ENCODE measurements at regions not wholly inside any gene's neighbourhood (a gene's known extent, or its start where the extent isn't known, plus 50 kb on each side); places are given as distances from the start of the nearest gene placed in this dataset.

DNA sequence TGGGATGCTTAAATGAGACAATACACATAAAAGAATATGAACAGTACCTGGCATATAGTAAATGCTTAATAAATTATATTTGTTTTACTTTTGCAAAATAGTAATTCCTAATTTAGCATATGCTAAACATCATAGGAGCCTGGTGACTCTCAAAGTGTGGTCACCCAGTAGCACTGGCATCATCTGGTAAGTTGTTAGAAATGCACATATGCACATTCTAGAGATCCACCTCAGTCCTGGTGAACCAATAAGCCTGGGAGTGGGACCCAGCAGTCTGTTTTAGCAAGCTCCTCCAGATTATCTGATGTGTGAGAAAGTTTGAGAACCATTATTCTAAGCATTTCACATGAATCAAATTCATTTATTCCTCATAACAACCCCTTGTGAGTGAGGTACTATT lies 830.4 kb downstream of the RPA4 start:
- Mint-ChIP-seq H3K36me3 (ENCODE audit: low read depth) (no peaks in the 10 kb centered on the region), H3K4me1 (ENCODE audit: low read depth) (no peaks in the 10 kb centered on the region), H3K27me3 (ENCODE audit: low read depth) (no peaks in the 10 kb centered on the region), H3K4me3 (no peak overlapping the region), H3K9me3 (no peaks in the 10 kb centered on the region), H3K27ac (no peak overlapping the region)
- CTCF ChIA-PET: no interaction called here
- intact Hi-C loops (cut with micrococcal nuclease): no loop called here
- no peak for DNase-seq

DNA sequence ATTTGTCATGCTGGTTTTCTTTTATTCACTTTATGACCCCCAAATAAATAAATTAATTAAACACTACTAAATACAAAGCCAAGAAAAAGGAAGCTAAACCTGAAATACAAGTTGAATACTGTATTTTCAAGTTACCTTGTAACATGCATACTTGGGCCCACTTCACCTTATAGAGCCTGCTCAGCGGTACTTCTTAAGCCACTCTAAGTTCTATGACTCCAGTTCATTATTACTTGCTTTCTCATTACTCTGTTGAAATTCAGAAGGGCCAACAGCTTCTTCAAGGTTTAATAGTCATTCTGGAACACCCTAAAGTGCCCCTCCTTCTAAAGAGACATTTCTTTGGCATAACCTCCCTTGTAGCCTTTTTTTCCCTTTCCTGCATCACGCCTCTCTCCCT lies 844.5 kb downstream of the RPA4 start:
- CTCF ChIA-PET: no interaction called here
- no peaks in the 10 kb centered on the region for H3K4me1 Mint-ChIP-seq (ENCODE audit: low read depth)
- no peaks in the 10 kb centered on the region for H3K36me3 Mint-ChIP-seq (ENCODE audit: low read depth)
- peaks cover 3% of the 10 kb centered on the region for H3K27me3 Mint-ChIP-seq (ENCODE audit: low read depth)
- H3K27ac Mint-ChIP-seq: no peak overlapping the region
- H3K4me3 Mint-ChIP-seq: no peak overlapping the region
- intact Hi-C loops (cut with micrococcal nuclease): no loop called here
- peaks cover 1% of the 10 kb centered on the region for H3K9me3 Mint-ChIP-seq
- DNase-seq: no peak

DNA sequence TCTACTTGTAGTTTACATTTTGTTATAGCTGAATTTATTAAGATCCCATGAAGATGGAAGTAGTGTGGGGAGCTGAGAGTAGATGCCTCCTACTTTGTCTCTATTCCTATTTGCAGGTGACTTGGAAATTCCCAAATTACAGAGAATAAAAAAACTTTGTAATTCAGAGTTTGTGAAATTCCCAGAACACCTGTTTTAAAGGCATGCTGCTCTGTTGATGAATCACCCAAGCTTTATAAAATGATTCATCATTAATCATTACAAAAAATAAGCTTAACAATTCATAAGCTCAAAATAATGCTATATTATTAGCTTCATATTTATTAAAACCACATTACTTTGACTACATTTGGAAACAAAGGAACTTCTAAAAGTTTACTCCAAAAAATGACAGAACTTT lies 856.3 kb downstream of the RPA4 start:
- CTCF ChIA-PET: no interaction called here
- Mint-ChIP-seq H3K36me3 (ENCODE audit: low read depth) (no peaks in the 10 kb centered on the region), H3K27ac (no peak overlapping the region), H3K27me3 (ENCODE audit: low read depth) (no peaks in the 10 kb centered on the region), H3K9me3 (no peaks in the 10 kb centered on the region), H3K4me1 (ENCODE audit: low read depth) (no peaks in the 10 kb centered on the region), H3K4me3 (no peak overlapping the region)
- intact Hi-C loops (cut with micrococcal nuclease): no loop called here
- DNase-seq: no peak

DNA sequence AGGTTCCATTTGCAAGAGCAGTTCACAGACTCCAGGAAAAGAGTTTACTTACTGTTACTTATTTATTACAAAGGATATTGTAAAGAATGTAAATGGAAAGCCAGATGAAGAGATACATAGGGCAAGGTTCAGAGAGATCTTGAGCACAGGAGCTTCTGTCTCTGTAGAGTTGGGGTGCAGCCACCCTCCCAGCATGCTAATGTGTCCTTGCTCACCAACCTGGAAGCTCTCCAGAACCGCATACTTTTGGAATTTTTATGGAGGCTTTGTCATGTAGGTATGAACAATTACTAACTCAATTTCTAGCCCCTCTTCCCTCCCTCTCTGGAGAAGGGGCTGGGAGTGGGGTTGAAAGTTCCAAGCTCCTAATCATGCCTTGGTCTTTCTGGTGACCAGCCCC lies 857.2 kb downstream of the RPA4 start:
- Mint-ChIP-seq H3K9me3 (no peaks in the 10 kb centered on the region), H3K4me1 (ENCODE audit: low read depth) (no peaks in the 10 kb centered on the region), H3K27me3 (ENCODE audit: low read depth) (no peaks in the 10 kb centered on the region), H3K36me3 (ENCODE audit: low read depth) (no peaks in the 10 kb centered on the region), H3K27ac (no peak overlapping the region), H3K4me3 (no peak overlapping the region)
- no peak for DNase-seq
- intact Hi-C loops (cut with micrococcal nuclease): no loop called here
- CTCF ChIA-PET: no interaction called here

DNA sequence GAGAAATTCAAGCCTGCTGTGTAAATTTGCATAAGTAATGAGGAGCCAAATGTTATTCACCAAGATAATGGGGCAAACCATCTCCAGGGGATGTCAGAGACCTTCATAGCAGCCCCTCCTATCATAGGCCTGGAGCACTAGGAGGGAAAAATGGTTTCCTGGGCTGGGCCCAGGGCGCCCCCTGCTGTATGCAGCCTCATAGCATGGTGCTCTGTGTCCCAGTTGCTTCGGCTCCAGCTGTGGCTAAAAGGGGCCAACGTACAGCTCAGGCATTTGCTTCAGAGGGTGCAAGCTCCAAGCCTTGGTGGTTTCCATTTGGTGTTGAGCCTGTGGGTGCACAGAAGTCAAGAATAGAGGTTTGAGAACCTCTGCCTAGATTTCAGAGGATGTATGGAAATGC lies 859.3 kb downstream of the RPA4 start:
- no peaks in the 10 kb centered on the region for H3K36me3 Mint-ChIP-seq (ENCODE audit: low read depth)

DNA sequence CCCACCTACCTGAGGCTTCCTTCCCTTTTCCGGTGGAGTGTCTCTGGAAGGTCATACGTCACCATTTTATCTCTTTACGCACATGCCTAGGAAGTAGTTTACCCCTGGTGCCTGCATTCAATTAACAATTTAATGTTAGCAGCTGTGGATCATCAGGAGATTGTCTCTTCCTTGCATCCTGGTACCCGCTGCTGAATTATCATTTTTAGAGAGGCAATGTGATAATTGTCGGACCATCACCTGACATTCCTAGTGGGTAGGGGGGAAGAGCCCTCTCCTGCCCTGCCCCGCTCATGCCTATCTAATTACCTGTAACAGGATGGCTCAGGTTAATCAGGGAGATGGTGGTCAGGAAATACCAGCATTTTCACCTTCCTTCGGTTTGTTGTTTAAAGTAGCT lies 863.6 kb downstream of the RPA4 start:
- H3K4me3 Mint-ChIP-seq: no peak overlapping the region
- intact Hi-C loops (cut with micrococcal nuclease): no loop called here
- H3K36me3 Mint-ChIP-seq (ENCODE audit: low read depth): no peaks in the 10 kb centered on the region
- no peaks in the 10 kb centered on the region for H3K4me1 Mint-ChIP-seq (ENCODE audit: low read depth)
- CTCF ChIA-PET: no interaction called here
- no peak overlapping the region for H3K27ac Mint-ChIP-seq
- no peaks in the 10 kb centered on the region for H3K27me3 Mint-ChIP-seq (ENCODE audit: low read depth)
- no peak for DNase-seq
- H3K9me3 Mint-ChIP-seq: no peaks in the 10 kb centered on the region

More for the DNA sequence above, 859.3 kb downstream of the RPA4 start:
- CTCF ChIA-PET: no interaction called here
- H3K27me3 Mint-ChIP-seq (ENCODE audit: low read depth): no peaks in the 10 kb centered on the region
- intact Hi-C loops (cut with micrococcal nuclease): no loop called here
- DNase-seq: peak; percentile 30
- H3K4me1 Mint-ChIP-seq (ENCODE audit: low read depth): no peaks in the 10 kb centered on the region
- no peak overlapping the region for H3K27ac Mint-ChIP-seq
- no peaks in the 10 kb centered on the region for H3K9me3 Mint-ChIP-seq
- no peak overlapping the region for H3K4me3 Mint-ChIP-seq

DNA sequence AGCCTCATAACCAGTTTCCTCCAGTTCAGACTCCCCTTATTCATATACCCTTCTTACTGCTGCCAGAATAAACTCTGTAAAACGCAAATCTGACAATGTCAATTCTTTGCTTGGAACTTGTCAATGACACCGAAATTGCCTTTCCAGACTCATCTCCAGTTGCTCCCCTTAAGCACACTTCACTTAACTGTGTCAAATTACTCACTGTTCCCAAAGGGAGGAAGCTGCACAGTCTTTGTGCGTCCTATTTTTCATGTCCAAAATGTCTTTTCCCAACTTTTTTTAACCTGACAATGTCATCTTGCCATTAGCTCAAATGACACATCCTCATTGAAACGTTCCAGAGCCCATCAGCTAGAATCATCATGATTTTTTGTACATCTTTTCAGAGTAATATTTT lies 867.3 kb downstream of the RPA4 start:
- H3K4me1 Mint-ChIP-seq (ENCODE audit: low read depth): no peaks in the 10 kb centered on the region
- no peaks in the 10 kb centered on the region for H3K36me3 Mint-ChIP-seq (ENCODE audit: low read depth)
- no peak for DNase-seq
- no peaks in the 10 kb centered on the region for H3K9me3 Mint-ChIP-seq
- CTCF ChIA-PET: no interaction called here
- no peak overlapping the region for H3K4me3 Mint-ChIP-seq
- intact Hi-C loops (cut with micrococcal nuclease): no loop called here
- no peak overlapping the region for H3K27ac Mint-ChIP-seq
- no peaks in the 10 kb centered on the region for H3K27me3 Mint-ChIP-seq (ENCODE audit: low read depth)

DNA sequence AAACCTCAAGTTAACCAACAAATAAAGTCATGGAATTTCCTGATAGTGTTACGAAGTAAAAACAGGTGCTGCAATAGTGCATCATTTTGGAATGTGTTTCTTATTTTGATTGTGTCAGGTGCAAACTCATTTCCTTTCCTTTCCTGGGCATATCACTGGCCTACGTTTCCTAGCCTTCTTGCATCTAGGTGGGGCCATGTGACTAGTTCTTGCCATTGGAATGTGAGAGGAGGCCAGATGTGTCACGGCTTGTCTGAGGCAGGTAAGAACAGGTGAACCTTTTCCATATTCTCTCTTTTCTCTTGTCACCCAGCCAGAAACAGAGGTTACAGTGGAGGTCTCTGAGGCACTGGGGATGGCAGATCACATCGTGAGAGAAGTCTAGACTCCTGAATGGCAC lies 868.0 kb downstream of the RPA4 start:
- CTCF ChIA-PET: no interaction called here
- Mint-ChIP-seq H3K4me3 (no peak overlapping the region), H3K36me3 (ENCODE audit: low read depth) (no peaks in the 10 kb centered on the region), H3K4me1 (ENCODE audit: low read depth) (no peaks in the 10 kb centered on the region), H3K27me3 (ENCODE audit: low read depth) (no peaks in the 10 kb centered on the region), H3K27ac (no peak overlapping the region), H3K9me3 (no peaks in the 10 kb centered on the region)
- no peak for DNase-seq
- intact Hi-C loops (cut with micrococcal nuclease): no loop called here

DNA sequence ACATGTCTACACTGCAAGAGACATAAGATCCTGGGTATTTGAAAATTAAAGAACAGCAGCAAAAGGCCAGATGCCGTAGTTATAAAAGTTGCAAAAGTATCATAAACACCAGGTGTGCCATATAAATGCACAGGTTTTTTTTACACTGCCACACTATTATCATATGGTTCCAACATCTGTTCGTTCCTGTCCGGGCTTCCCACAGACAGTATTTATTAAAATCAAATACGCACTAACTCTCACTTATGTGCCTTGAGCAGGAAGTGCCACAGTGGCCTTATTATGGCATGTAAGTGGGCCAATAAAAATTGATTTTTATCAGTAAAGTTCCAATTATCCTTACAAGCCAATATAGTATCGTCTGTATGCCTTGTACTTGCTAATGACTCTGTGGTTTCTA lies 873.2 kb downstream of the RPA4 start:
- no peaks in the 10 kb centered on the region for H3K9me3 Mint-ChIP-seq
- H3K4me3 Mint-ChIP-seq: no peak overlapping the region
- DNase-seq: no peak
- no peaks in the 10 kb centered on the region for H3K36me3 Mint-ChIP-seq (ENCODE audit: low read depth)
- intact Hi-C loops (cut with micrococcal nuclease): no loop called here
- no peaks in the 10 kb centered on the region for H3K4me1 Mint-ChIP-seq (ENCODE audit: low read depth)
- CTCF ChIA-PET: no interaction called here
- no peak overlapping the region for H3K27ac Mint-ChIP-seq
- H3K27me3 Mint-ChIP-seq (ENCODE audit: low read depth): no peaks in the 10 kb centered on the region

DNA sequence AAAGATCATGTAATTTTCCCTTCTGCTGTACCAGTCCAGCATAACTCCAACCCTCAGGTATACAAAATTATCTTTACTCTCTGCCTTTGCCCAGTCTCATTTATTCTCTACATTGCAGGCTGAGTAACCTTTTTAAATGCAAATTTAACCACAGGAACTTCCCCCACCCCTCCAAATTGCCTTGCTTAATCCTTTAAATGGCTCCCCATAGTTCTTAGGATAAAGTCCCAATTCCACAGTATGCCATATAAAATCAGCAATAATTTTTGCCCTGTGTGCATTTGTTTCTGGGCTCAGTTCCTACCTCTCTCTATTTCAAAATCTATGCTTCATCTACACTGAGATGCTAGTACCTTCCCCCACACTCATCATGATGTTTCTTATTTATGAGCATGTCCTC lies 879.7 kb downstream of the RPA4 start:
- no peak overlapping the region for H3K27ac Mint-ChIP-seq
- CTCF ChIA-PET: no interaction called here
- intact Hi-C loops (cut with micrococcal nuclease): no loop called here
- DNase-seq: no peak
- no peak overlapping the region for H3K4me3 Mint-ChIP-seq
- no peaks in the 10 kb centered on the region for H3K9me3 Mint-ChIP-seq
- H3K27me3 Mint-ChIP-seq (ENCODE audit: low read depth): no peaks in the 10 kb centered on the region
- no peaks in the 10 kb centered on the region for H3K36me3 Mint-ChIP-seq (ENCODE audit: low read depth)
- H3K4me1 Mint-ChIP-seq (ENCODE audit: low read depth): no peaks in the 10 kb centered on the region

DNA sequence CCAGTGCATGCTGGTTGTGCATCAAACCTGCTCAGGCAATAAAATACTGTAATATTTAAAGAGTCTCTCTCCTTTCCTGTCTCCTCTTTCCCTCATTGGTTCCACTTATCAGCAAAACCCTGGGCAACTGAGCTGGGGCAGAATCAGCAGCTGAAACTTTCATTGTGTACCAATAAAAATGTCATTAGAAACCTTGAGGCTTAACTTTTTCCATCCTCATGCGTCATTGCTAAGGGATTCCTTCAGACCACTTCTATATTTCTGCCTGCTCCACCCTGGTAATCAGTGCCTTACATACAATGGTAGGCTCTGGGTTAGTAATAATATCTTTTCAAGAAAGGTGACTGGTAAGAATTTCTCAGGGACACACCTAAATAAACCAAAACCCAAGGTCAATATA lies 880.3 kb downstream of the RPA4 start:
- intact Hi-C loops (cut with micrococcal nuclease): no loop called here
- Mint-ChIP-seq H3K36me3 (ENCODE audit: low read depth) (no peaks in the 10 kb centered on the region), H3K4me1 (ENCODE audit: low read depth) (no peaks in the 10 kb centered on the region), H3K9me3 (no peaks in the 10 kb centered on the region), H3K27ac (no peak overlapping the region), H3K4me3 (no peak overlapping the region), H3K27me3 (ENCODE audit: low read depth) (no peaks in the 10 kb centered on the region)
- CTCF ChIA-PET: no interaction called here
- DNase-seq: no peak

DNA sequence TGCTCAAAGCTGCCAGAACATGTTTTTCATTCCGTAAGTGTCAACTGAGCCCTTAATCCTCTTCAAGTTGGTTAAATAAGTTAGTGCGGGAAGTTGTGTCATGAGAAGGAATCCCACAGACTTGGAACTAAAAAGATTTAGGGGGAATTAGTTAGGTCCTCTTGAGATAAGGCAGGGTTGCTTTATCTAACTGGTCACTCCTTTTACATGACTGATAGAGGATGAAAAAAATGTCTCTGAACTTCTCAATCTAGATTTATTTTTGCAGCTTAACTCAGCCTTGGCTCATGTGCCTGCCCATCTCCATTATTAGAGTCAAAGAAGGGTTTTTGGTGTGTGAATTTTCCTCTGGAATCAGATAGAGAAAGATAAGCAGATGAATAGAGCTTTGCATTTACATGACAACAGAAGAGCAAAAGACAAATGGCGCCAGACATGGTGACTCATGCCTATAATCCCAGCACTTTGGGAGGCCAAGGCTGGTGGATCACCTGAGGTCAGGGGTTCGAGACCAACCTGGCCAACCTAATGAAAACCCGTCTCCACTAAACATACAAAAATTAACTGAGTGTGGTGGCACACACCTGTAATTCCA lies 882.9 kb downstream of the RPA4 start:
- H3K27me3 Mint-ChIP-seq (ENCODE audit: low read depth): no peaks in the 10 kb centered on the region
- intact Hi-C loops (cut with micrococcal nuclease): no loop called here
- no peaks in the 10 kb centered on the region for H3K36me3 Mint-ChIP-seq (ENCODE audit: low read depth)
- H3K9me3 Mint-ChIP-seq: no peaks in the 10 kb centered on the region
- no peak for DNase-seq
- CTCF ChIA-PET: no interaction called here
- H3K27ac Mint-ChIP-seq: no peak overlapping the region
- no peak overlapping the region for H3K4me3 Mint-ChIP-seq
- no peaks in the 10 kb centered on the region for H3K4me1 Mint-ChIP-seq (ENCODE audit: low read depth)

DNA sequence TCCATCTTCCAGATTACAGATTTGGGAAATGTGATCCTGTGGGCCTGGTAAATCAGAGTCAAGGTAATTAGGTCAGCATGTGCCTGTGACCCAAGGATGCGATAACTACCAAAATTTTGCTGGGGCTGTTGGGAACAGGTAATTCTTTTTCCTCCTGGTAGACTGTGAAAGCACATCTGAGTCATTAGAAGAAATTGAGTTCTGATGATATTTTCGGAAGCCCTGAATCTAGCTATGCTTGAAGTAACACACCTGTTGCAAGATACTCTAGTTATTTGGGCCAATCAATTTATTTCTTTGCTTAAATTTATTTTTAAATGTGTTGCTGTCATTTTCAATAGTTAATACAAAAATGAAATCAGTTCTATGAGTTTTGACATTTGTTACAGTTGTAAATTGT lies 903.6 kb downstream of the RPA4 start:
- H3K9me3 Mint-ChIP-seq: peaks cover 5% of the 10 kb centered on the region
- H3K27me3 Mint-ChIP-seq (ENCODE audit: low read depth): peaks cover 2% of the 10 kb centered on the region
- DNase-seq: no peak
- H3K27ac Mint-ChIP-seq: no peak overlapping the region
- CTCF ChIA-PET: no interaction called here
- H3K4me3 Mint-ChIP-seq: no peak overlapping the region
- H3K36me3 Mint-ChIP-seq (ENCODE audit: low read depth): no peaks in the 10 kb centered on the region
- intact Hi-C loops (cut with micrococcal nuclease): no loop called here
- no peaks in the 10 kb centered on the region for H3K4me1 Mint-ChIP-seq (ENCODE audit: low read depth)

DNA sequence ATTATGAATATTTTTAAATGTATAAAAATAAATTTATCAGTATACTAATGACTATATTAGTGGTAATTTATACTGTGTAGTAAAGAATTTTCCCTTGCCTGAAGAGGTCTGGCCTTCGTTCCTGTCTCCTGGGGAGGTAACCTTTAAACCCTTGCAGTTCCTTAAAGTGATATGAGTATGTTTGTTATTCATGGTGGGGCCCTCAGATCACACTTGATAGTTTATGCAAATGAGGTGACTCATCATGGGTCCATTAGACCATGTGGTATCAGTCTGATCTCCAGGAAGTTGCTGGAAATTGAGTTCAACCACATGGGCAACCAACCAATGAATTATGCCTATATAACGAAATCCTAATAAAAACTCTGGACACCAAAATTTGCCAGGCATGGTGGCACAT lies 904.1 kb downstream of the RPA4 start:
- Mint-ChIP-seq H3K36me3 (ENCODE audit: low read depth) (no peaks in the 10 kb centered on the region), H3K9me3 (peaks cover 5% of the 10 kb centered on the region), H3K4me3 (no peak overlapping the region), H3K4me1 (ENCODE audit: low read depth) (no peaks in the 10 kb centered on the region), H3K27ac (no peak overlapping the region), H3K27me3 (ENCODE audit: low read depth) (peaks cover 2% of the 10 kb centered on the region)
- intact Hi-C loops (cut with micrococcal nuclease): no loop called here
- DNase-seq: no peak
- CTCF ChIA-PET: no interaction called here

Measured in activated naive CD4-positive, alpha-beta T cell treated with anti-CD3 and anti-CD28 coated beads for 36 hours (primary cell).